Activated CD4-positive, alpha-beta memory T cell treated with anti-CD3 and anti-CD28 coated beads, Interleukin-2, amount 10 ng/mL, durations not matched to agents 7 days and 5 days (primary cell): ENCODE measurements at regions not wholly inside any gene's neighbourhood (a gene's known extent, or its start where the extent isn't known, plus 50 kb on each side); places are given as distances from the start of the nearest gene placed in this dataset.

Experiments used
- CTCF ChIA-PET: fragments of 350-600 bp; sonication (Branson Sonifier 250); formaldehyde crosslinking; loops from one replicate; lab custom pipeline; 2021; ENCODE audit warnings: antibody characterized with exemption, inconsistent platforms; lab: Charles Lee
- POLR2A ChIA-PET: fragments of 350-600 bp; sonication (Branson Sonifier 250); formaldehyde crosslinking; loops from one replicate; lab custom pipeline; 2021; ENCODE audit warnings: antibody characterized with exemption; lab: Charles Lee
- DNase-seq: peaks from one replicate; pipeline ENCODE4 v3.0.0-alpha.2; 2020
- H3K27ac Mint-ChIP-seq: one replicate; pipeline ENCODE4 v1.8.0; 2021; ENCODE audit warnings: mild to moderate bottlenecking, mixed read lengths
- H3K27me3 Mint-ChIP-seq: one replicate; pipeline ENCODE4 v1.8.0; 2021; ENCODE audit warnings: mixed read lengths
- H3K36me3 Mint-ChIP-seq: one replicate; pipeline ENCODE4 v1.8.0; 2021; ENCODE audit warnings: low read depth, mixed read lengths
- H3K4me1 Mint-ChIP-seq: one replicate; pipeline ENCODE4 v1.8.0; 2021; ENCODE audit warnings: mixed read lengths
- H3K4me3 Mint-ChIP-seq: one replicate; pipeline ENCODE4 v1.8.0; 2021; ENCODE audit warnings: mild to moderate bottlenecking, mixed read lengths
- H3K9me3 Mint-ChIP-seq: one replicate; pipeline ENCODE4 v1.8.0; 2021; ENCODE audit warnings: mixed read lengths

DNA sequence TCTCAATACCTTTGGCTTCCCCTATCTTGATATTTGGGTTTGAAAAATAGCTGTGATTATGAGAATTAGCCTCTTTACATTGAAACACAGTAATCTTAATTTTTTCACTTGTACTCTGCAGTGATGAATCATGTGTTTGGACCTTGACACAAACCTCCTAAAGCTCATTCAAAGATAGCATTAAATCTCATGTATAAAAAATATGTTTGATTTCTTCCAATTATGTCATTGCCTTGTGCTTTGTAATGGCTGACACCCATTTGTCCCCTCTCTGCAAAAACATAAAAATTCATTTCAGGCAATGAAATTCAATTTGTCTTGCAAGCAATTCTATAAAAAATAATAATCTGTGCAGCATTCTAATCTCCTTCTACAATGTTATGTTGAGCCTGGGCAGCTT, 422.4 kb upstream of the BOD1L1 start:
- no peaks in the 10 kb centered on the region for H3K36me3 Mint-ChIP-seq
- no peak overlapping the region for H3K4me3 Mint-ChIP-seq
- no peak overlapping the region for H3K27ac Mint-ChIP-seq
- CTCF ChIA-PET, result no interaction called here
- no peak for DNase-seq
- no peaks in the 10 kb centered on the region for H3K27me3 Mint-ChIP-seq
- no peaks in the 10 kb centered on the region for H3K4me1 Mint-ChIP-seq
- POLR2A ChIA-PET, result no interaction called here
- no peaks in the 10 kb centered on the region for H3K9me3 Mint-ChIP-seq

- ChIA-PET CTCF (no interaction called here), POLR2A (no interaction called here)
- Mint-ChIP-seq H3K9me3 (no peaks in the 10 kb centered on the region), H3K36me3 (no peaks in the 10 kb centered on the region), H3K27me3 (no peaks in the 10 kb centered on the region), H3K27ac (no peak overlapping the region), H3K4me1 (no peaks in the 10 kb centered on the region), H3K4me3 (no peak overlapping the region)
- DNase-seq, result no peak
These were observed 425.8 kb upstream of the BOD1L1 start for GRCh38 chr4:14053291-14053690.

- Mint-ChIP-seq H3K4me1 (no peaks in the 10 kb centered on the region), H3K27me3 (no peaks in the 10 kb centered on the region), H3K4me3 (no peak overlapping the region), H3K9me3 (no peaks in the 10 kb centered on the region), H3K27ac (no peak overlapping the region), H3K36me3 (no peaks in the 10 kb centered on the region)
- ChIA-PET CTCF (no interaction called here), POLR2A (no interaction called here)
- DNase-seq, result no peak
These were observed 426.9 kb upstream of the BOD1L1 start for GRCh38 chr4:14054391-14054790.

GRCh38 chr4:14059006-14059405, 431.5 kb upstream of the BOD1L1 start:
- Mint-ChIP-seq H3K4me1 (no peaks in the 10 kb centered on the region), H3K27me3 (no peaks in the 10 kb centered on the region), H3K27ac (no peak overlapping the region), H3K4me3 (no peak overlapping the region), H3K36me3 (no peaks in the 10 kb centered on the region), H3K9me3 (no peaks in the 10 kb centered on the region)
- no peak for DNase-seq
- POLR2A ChIA-PET, result no interaction called here
- CTCF ChIA-PET, result no interaction called here

- Mint-ChIP-seq H3K27me3 (no peaks in the 10 kb centered on the region), H3K4me3 (no peak overlapping the region), H3K27ac (no peak overlapping the region), H3K4me1 (no peaks in the 10 kb centered on the region), H3K36me3 (no peaks in the 10 kb centered on the region), H3K9me3 (peaks cover 2% of the 10 kb centered on the region)
- ChIA-PET POLR2A (no interaction called here), CTCF (no interaction called here)
- DNase-seq, result no peak
These were observed 437.5 kb upstream of the BOD1L1 start for GRCh38 chr4:14064984-14065383.

DNA sequence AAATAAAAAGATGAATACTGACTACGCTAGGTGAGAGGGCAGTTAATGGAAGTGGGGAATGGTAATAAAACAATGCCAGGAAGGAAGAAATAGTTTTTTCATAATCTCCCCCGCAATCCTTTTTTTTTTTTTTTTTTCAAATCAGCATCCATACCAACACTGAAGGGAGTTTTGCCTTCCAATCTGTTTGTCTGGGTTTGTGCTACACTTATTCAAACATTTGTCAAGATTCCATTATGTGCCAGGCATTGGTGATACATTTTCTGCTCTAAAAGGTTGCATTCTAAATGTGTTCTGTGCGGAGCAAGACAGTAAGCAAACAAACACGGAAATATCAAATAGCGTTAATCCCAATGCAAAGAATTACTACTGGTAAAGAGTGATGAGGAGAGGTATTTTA, 437.9 kb upstream of the BOD1L1 start:
- Mint-ChIP-seq H3K27me3 (no peaks in the 10 kb centered on the region), H3K9me3 (peaks cover 2% of the 10 kb centered on the region), H3K4me1 (no peaks in the 10 kb centered on the region), H3K4me3 (no peak overlapping the region), H3K36me3 (no peaks in the 10 kb centered on the region), H3K27ac (no peak overlapping the region)
- CTCF ChIA-PET, result no interaction called here
- POLR2A ChIA-PET, result no interaction called here
- no peak for DNase-seq

- Mint-ChIP-seq H3K36me3 (no peaks in the 10 kb centered on the region), H3K27me3 (no peaks in the 10 kb centered on the region), H3K4me1 (no peaks in the 10 kb centered on the region), H3K4me3 (no peak overlapping the region), H3K9me3 (peaks cover 9% of the 10 kb centered on the region), H3K27ac (no peak overlapping the region)
- DNase-seq, result no peak
- ChIA-PET CTCF (no interaction called here), POLR2A (no interaction called here)
These were observed 439.5 kb upstream of the BOD1L1 start for GRCh38 chr4:14066979-14067378.

GRCh38 chr4:14069886-14070285, 442.4 kb upstream of the BOD1L1 start:
- Mint-ChIP-seq H3K36me3 (no peaks in the 10 kb centered on the region), H3K9me3 (peaks cover 22% of the 10 kb centered on the region), H3K4me3 (no peak overlapping the region), H3K27me3 (no peaks in the 10 kb centered on the region), H3K27ac (no peak overlapping the region), H3K4me1 (no peaks in the 10 kb centered on the region)
- no peak for DNase-seq
- CTCF ChIA-PET, result no interaction called here
- POLR2A ChIA-PET, result no interaction called here

DNA sequence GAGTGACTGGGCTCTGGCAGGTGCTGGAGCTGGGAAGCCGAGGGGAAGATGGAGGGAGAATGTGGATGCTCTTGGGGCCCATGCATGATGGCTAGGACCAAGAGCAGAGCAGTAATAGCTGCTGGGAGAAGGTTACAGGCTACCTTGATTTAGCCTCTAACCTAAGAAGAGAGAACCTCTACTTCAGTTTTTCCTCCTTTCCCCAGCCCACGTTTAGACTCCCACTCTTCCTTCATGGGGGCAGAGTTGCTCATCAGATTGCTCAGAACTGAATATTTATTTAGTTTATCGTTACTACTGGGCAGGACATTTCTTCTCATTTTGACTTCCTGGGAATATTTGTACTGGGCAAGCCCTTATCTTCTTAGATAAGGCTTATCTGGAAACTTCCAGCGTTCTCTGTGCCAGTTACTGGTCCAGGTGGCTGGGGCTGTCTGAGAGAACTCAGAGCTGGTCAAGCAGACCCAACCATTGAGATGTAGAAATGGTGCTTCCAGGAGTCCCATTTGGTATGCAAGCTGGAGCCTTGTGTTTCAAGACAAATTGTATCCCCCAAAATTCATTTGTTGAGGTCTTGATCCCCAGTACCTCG, 442.9 kb upstream of the BOD1L1 start:
- POLR2A ChIA-PET, result no interaction called here
- H3K36me3 Mint-ChIP-seq, result no peaks in the 10 kb centered on the region
- CTCF ChIA-PET, result no interaction called here
- H3K9me3 Mint-ChIP-seq, result peaks cover 22% of the 10 kb centered on the region
- H3K27ac Mint-ChIP-seq, result no peak overlapping the region
- H3K4me1 Mint-ChIP-seq, result no peaks in the 10 kb centered on the region
- no peak overlapping the region for H3K4me3 Mint-ChIP-seq
- no peaks in the 10 kb centered on the region for H3K27me3 Mint-ChIP-seq
- DNase-seq, result no peak

DNA sequence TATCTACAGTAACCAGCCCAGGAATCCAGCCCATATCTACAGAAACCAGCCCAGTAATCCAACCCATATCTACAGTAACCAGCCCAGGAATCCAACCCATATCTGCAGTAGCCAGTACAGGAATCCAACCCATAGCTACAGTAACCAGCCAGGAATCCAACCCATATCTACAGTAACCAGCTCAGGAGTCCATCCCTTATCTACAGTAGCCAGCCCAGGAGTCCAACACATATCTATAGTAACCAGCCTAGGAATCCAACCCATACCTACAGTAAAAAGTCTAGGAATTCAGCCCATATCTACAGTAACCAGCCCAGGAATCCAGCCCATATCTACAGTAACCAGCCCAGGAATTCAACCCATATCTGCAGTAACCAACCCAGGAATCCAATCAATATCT, 445.0 kb upstream of the BOD1L1 start:
- DNase-seq, result no peak
- peaks cover 22% of the 10 kb centered on the region for H3K9me3 Mint-ChIP-seq
- H3K4me1 Mint-ChIP-seq, result no peaks in the 10 kb centered on the region
- no peak overlapping the region for H3K27ac Mint-ChIP-seq
- H3K27me3 Mint-ChIP-seq, result no peaks in the 10 kb centered on the region
- POLR2A ChIA-PET, result no interaction called here
- CTCF ChIA-PET, result no interaction called here
- no peak overlapping the region for H3K4me3 Mint-ChIP-seq
- H3K36me3 Mint-ChIP-seq, result no peaks in the 10 kb centered on the region

GRCh38 chr4:14076776-14077175, 449.3 kb upstream of the BOD1L1 start:
- Mint-ChIP-seq H3K4me1 (no peaks in the 10 kb centered on the region), H3K4me3 (no peak overlapping the region), H3K27me3 (no peaks in the 10 kb centered on the region), H3K9me3 (peaks cover 15% of the 10 kb centered on the region), H3K36me3 (no peaks in the 10 kb centered on the region), H3K27ac (no peak overlapping the region)
- DNase-seq, result no peak
- CTCF ChIA-PET, result no interaction called here
- POLR2A ChIA-PET, result no interaction called here

DNA sequence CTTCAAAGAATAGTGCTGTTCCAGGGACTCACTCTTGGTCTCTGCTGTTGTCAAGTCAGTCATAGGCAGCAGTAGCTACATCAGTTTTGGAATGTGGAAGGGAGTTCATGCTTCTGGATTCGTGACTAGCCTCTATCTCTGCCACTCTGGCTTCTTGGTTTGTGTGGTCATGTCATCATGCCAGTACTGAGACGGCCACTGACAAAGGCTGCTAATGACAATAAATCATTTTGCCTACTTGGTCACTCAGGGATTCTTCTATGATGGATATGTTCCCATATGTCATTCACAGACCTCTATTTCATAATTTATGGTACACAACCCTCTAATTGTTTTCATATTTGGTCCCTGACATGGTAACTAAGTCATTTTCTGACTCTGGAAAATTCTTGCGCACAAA, 450.8 kb upstream of the BOD1L1 start:
- Mint-ChIP-seq H3K27me3 (no peaks in the 10 kb centered on the region), H3K9me3 (peaks cover under 1% of the 10 kb centered on the region), H3K4me3 (no peak overlapping the region), H3K4me1 (no peaks in the 10 kb centered on the region), H3K36me3 (no peaks in the 10 kb centered on the region), H3K27ac (no peak overlapping the region)
- ChIA-PET POLR2A (no interaction called here), CTCF (no interaction called here)
- DNase-seq, result no peak

DNA sequence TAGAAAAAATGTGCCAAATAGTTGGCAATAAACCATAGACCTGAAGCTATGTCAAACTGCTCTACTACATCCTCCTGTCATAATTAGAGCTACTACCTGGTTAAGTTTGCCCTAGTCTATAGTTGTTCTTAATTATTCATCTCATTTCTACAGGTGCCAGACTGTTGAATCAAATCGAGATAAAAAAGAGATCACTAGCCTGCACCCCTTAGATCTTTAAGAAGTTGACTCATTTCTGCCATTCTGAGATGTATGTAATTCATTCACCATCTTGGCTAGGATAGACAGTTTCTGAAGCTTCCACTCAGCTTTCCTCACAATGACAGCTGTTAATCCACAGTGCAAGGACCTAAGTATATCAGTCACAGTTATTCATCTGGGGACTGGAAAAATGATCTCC, 452.1 kb upstream of the BOD1L1 start:
- no peak overlapping the region for H3K4me3 Mint-ChIP-seq
- no peak overlapping the region for H3K27ac Mint-ChIP-seq
- H3K27me3 Mint-ChIP-seq, result no peaks in the 10 kb centered on the region
- ChIA-PET POLR2A (no interaction called here), CTCF (no interaction called here)
- no peaks in the 10 kb centered on the region for H3K36me3 Mint-ChIP-seq
- no peak for DNase-seq
- no peaks in the 10 kb centered on the region for H3K4me1 Mint-ChIP-seq
- no peaks in the 10 kb centered on the region for H3K9me3 Mint-ChIP-seq

DNA sequence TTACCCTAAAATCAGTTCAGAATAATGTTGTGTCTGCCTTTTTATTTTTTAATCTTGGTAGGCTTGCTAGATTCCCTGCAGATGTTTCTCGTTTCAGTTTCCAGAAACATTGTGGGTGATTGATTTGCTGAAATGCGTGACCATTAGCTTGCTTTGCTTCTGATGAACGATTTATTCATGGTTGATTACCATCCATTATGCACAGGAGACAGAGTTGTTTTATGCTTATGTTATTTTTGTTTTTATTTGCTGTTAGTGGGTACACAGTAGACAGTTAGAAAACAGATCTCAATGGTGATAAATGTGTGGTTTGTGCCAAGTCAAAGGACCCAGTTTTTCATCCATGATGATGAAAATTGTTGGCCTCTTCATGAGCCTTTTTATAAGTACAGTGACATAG, 455.6 kb upstream of the BOD1L1 start:
- no peaks in the 10 kb centered on the region for H3K27me3 Mint-ChIP-seq
- H3K36me3 Mint-ChIP-seq, result no peaks in the 10 kb centered on the region
- H3K9me3 Mint-ChIP-seq, result peaks cover 3% of the 10 kb centered on the region
- H3K4me1 Mint-ChIP-seq, result no peaks in the 10 kb centered on the region
- POLR2A ChIA-PET, result no interaction called here
- no peak overlapping the region for H3K27ac Mint-ChIP-seq
- H3K4me3 Mint-ChIP-seq, result no peak overlapping the region
- CTCF ChIA-PET, result no interaction called here
- DNase-seq, result no peak
